ENCODE measurements at regions not wholly inside any gene's neighbourhood (a gene's known extent, or its start where the extent isn't known, plus 50 kb on each side); places are given as distances from the start of the nearest gene placed in this dataset.

GRCh38 chr18:40382197-40382596 is 1572.8 kb upstream of the PIK3C3 start:
- Histone ChIP-seq H3K27me3 (replicated peaks in 1 of 4; ENCODE audit: control insufficient read depth in 3 of 4, extremely low read depth in 1 of 4, insufficient read depth in 3 of 4, low read length in 3 of 4) (no peaks in the 10 kb centered on the region), H3K9ac (replicated peaks in 1 of 4; ENCODE audit: extremely low read depth in 1 of 4, low read depth in 3 of 4, low read length in 3 of 4) (no peak overlapping the region), H3K4me2 (ENCODE audit: insufficient read depth in 1 of 2, low read depth in 2 of 2, low read length in 2 of 2) (no peak overlapping the region), H3K9me3 (ENCODE audit: insufficient read depth in 2 of 2, low read depth in 1 of 2, low read length in 1 of 2) (no peaks in the 10 kb centered on the region), H3K56ac (replicated peaks; ENCODE audit: insufficient read length, low read depth, low read length) (no peak overlapping the region), H3K23ac (ENCODE audit: insufficient read length) (no peak overlapping the region), H3K27ac (ENCODE audit: low read depth, low read length) (no peak overlapping the region), H2AFZ (ENCODE audit: low read length) (no peak overlapping the region), H3K36me3 (ENCODE audit: control insufficient read depth in 2 of 4, insufficient read depth in 4 of 4, low read length in 3 of 4) (no peaks in the 10 kb centered on the region), H2BK120ac (replicated peaks; ENCODE audit: low read depth, low read length) (no peak overlapping the region), H2BK15ac (ENCODE audit: low read length) (no peak overlapping the region), H3K79me2 (ENCODE audit: control insufficient read depth in 1 of 2, insufficient read depth in 2 of 2, low read length in 2 of 2) (no peaks in the 10 kb centered on the region), H3K4me3 (ENCODE audit: extremely low read depth in 1 of 4, insufficient read depth in 2 of 4, low read depth in 3 of 4, low read length in 4 of 4) (no peak overlapping the region), H2BK20ac (ENCODE audit: low read length) (no peak overlapping the region), H3K79me1 (ENCODE audit: low read depth, low read length) (no peaks in the 10 kb centered on the region), H4K20me1 (replicated peaks in 1 of 2; ENCODE audit: control insufficient read depth in 1 of 2, insufficient read depth in 2 of 2, low read length in 2 of 2) (peaks cover 0 to 1% of the 10 kb centered on the region in 2 experiments), H4K8ac (ENCODE audit: extremely low read depth, insufficient read depth, low read length) (no peak overlapping the region), H2BK5ac (ENCODE audit: low read depth, low read length) (no peak overlapping the region), H3K4ac (replicated peaks; ENCODE audit: insufficient read length, low read depth, low read length) (no peak overlapping the region), H3K23me2 (ENCODE audit: low read depth, low read length) (no peaks in the 10 kb centered on the region), H3K4me1 (replicated peaks in 1 of 4; ENCODE audit: control insufficient read depth in 3 of 4, insufficient read depth in 4 of 4, low read length in 3 of 4) (no peaks in the 10 kb centered on the region), H3K14ac (ENCODE audit: insufficient read length) (no peak overlapping the region), H4K5ac (ENCODE audit: insufficient read length, low read depth, low read length) (no peak overlapping the region), H2AK5ac (ENCODE audit: low read depth, low read length) (no peak overlapping the region), H3K18ac (ENCODE audit: extremely low read depth, low read length) (no peak overlapping the region), H2BK12ac (ENCODE audit: low read depth, low read length) (no peak overlapping the region), H4K91ac (replicated peaks; ENCODE audit: insufficient read length, low read length) (no peak overlapping the region)
- no peak for DNase-seq (ENCODE audit: low read depth in 1 of 2, low spot score in 2 of 2)
- CTCF ChIA-PET (ENCODE audit: partially characterized antibody): no interaction called here
- 87% methylated on average over 2 of the region's 2 CpGs; no CpG with 5 or more reads in 1 of the 2 experiments for WGBS, 2 experiments (ENCODE audit: extremely low coverage in 1 of 2, insufficient coverage in 1 of 2, insufficient read length in 1 of 2, insufficient replicate concordance in 2 of 2, low coverage in 1 of 2, low lambda C conversion rate in 2 of 2, missing lambda C conversion rate in 1 of 2)
- POLR2A ChIA-PET (ENCODE audit: partially characterized antibody): no interaction called here
- TF ChIP-seq KDM1A (IDR thresholded peaks at IDR 0.05; ENCODE audit: borderline replicate concordance, low read length) (no peak), SP1 (IDR thresholded peaks at IDR 0.05; ENCODE audit: low read depth, low read length) (no peak), ATF2 (IDR thresholded peaks at IDR 0.05; ENCODE audit: low read length) (no peak), CBX8 (IDR thresholded peaks at IDR 0.05; ENCODE audit: borderline replicate concordance, low read depth, low read length) (no peak), CBX5 (IDR thresholded peaks at IDR 0.05; ENCODE audit: low read depth, low read length) (no peak), SUZ12 (IDR thresholded peaks at IDR 0.05; ENCODE audit: low read length) (no peak), RBBP5 (IDR thresholded peaks at IDR 0.05; ENCODE audit: borderline replicate concordance, low read depth, low read length) (no peak), TAF1 (IDR thresholded peaks at IDR 0.05; ENCODE audit: low read depth, low read length) (no peak), MAX (IDR thresholded peaks at IDR 0.05) (no peak), PHF8 (conservative IDR thresholded peaks at IDR 0.05; ENCODE audit: low read depth, low read length) (no peak), JUND (IDR thresholded peaks at IDR 0.05; ENCODE audit: low read length) (no peak), CHD2 (IDR thresholded peaks at IDR 0.05; ENCODE audit: low read length) (no peak), TAF7 (optimal IDR thresholded peaks at IDR 0.05; ENCODE audit: borderline replicate concordance, low read depth, low read length) (no peak), ASH2L (IDR thresholded peaks at IDR 0.05; ENCODE audit: low read length) (no peak)
- no peak for FAIRE-seq

Measured in H1 (cell line).